B cell (primary cell): ENCODE measurements at regions not wholly inside any gene's neighbourhood (a gene's known extent, or its start where the extent isn't known, plus 50 kb on each side); places are given as distances from the start of the nearest gene placed in this dataset.

ENCODE experiments used
- ATAC-seq: fragments of 200-7000 bp; cut with Tn5 transposase; one replicate; pipeline ENCODE4 v1.10.0; 2021; ENCODE audit warnings: low read depth, mild to moderate bottlenecking, moderate number of reproducible peaks, moderate library complexity
- CTCF ChIA-PET: fragments of 350-600 bp; sonication (Branson Sonifier 250); formaldehyde crosslinking; loops from one replicate; lab custom pipeline; 2021; ENCODE audit warnings: antibody characterized with exemption, inconsistent platforms; lab: Charles Lee
- POLR2A ChIA-PET: fragments of 350-600 bp; sonication (Branson Sonifier 250); formaldehyde crosslinking; loops from one replicate; lab custom pipeline; 2021; ENCODE audit warnings: antibody characterized with exemption; lab: Charles Lee
- DNase-seq: peaks from one replicate; pipeline ENCODE4 v3.0.0; 2013
- H2AFZ ChIP-seq: 2 replicates; pipeline ENCODE4 v1.6.1; 2012; ENCODE audit warnings: mild to moderate bottlenecking, low read depth, low read length; ENCODE audit not compliant: insufficient read depth, poor library complexity, severe bottlenecking
- H3K27ac ChIP-seq, 2 donors: 1 replicate in 1 of 2; 2 replicates in 1 of 2; pipeline ENCODE4 v1.5.1; 2012 to 2013; ENCODE audit warnings: low read length in 2 of 2, mild to moderate bottlenecking in 2 of 2, moderate library complexity in 1 of 2
- H3K27me3 ChIP-seq, 4 experiments: fragments of 200-600 bp in 1 of 4; sonication (generic) in 1 of 4; replicated peaks in 1 of 4; 1 replicate in 2 of 4; 2 replicates in 2 of 4; pipeline versions ENCODE4 v1.6.1 to v1.7.0; 2013 to 2016; ENCODE audit warnings: low read length in 3 of 4, mild to moderate bottlenecking in 2 of 4, mixed read lengths in 1 of 4, moderate library complexity in 1 of 4; ENCODE audit not compliant: insufficient read depth in 4 of 4, control insufficient read depth in 3 of 4; ENCODE audit errors: control extremely low read depth in 1 of 4
- H3K36me3 ChIP-seq, 2 experiments: replicated peaks in 1 of 2; 1 replicate in 1 of 2; 2 replicates in 1 of 2; pipeline versions ENCODE4 v1.6.1 to v1.7.1; 2013; ENCODE audit warnings: low read length in 1 of 2; ENCODE audit not compliant: insufficient read depth in 2 of 2, control insufficient read depth in 1 of 2; ENCODE audit errors: control extremely low read depth in 1 of 2, extremely low read depth in 1 of 2
- H3K4me1 ChIP-seq, 2 donors: fragments of 200-600 bp in 1 of 2; sonication (generic) in 1 of 2; 1 replicate in 1 of 2; 2 replicates in 1 of 2; pipeline versions ENCODE4 v1.5.1 to v1.6.1; 2013 to 2017; ENCODE audit warnings: low read length in 2 of 2; ENCODE audit not compliant: control insufficient read depth in 2 of 2, insufficient read depth in 2 of 2
- H3K4me2 ChIP-seq: replicated peaks from 2 replicates; pipeline ENCODE3; 2012; ENCODE audit warnings: mild to moderate bottlenecking, low read depth, low read length; ENCODE audit not compliant: poor library complexity, severe bottlenecking
- H3K4me3 ChIP-seq, 5 experiments: fragments of 200-600 bp in 1 of 5; sonication (generic) in 1 of 5; 1 replicate in 3 of 5; 2 replicates in 2 of 5; pipeline versions ENCODE4 v1.5.1 to v1.7.0; 2011 to 2016; ENCODE audit warnings: low read length in 4 of 5, mild to moderate bottlenecking in 4 of 5, low read depth in 2 of 5, control low read depth in 1 of 5, moderate library complexity in 1 of 5; ENCODE audit not compliant: insufficient read depth in 1 of 5; ENCODE audit errors: control extremely low read depth in 1 of 5, extremely low read depth in 1 of 5
- H3K79me2 ChIP-seq: fragments of 200-600 bp; sonication (generic); one replicate; pipeline ENCODE4 v1.6.0; 2016; ENCODE audit warnings: low read length; ENCODE audit not compliant: control insufficient read depth, insufficient read depth
- H3K9ac ChIP-seq: fragments of 200-600 bp; sonication (generic); 2 replicates; pipeline ENCODE4 v1.6.1; 2017; ENCODE audit warnings: mild to moderate bottlenecking, low read length, moderate library complexity
- H3K9me3 ChIP-seq, 3 donors: one replicate each; pipeline versions ENCODE4 v1.6.1 to v1.7.1; 2013; ENCODE audit warnings: low read length in 2 of 3; ENCODE audit not compliant: control insufficient read depth in 2 of 3, insufficient read depth in 1 of 3; ENCODE audit errors: control extremely low read depth in 1 of 3
- H4K20me1 ChIP-seq: 2 replicates; pipeline ENCODE4 v1.6.0; 2012; ENCODE audit warnings: mild to moderate bottlenecking, low read length; ENCODE audit not compliant: insufficient read depth, control insufficient read depth, poor library complexity, severe bottlenecking
- H3K27ac Mint-ChIP-seq: one replicate; pipeline ENCODE4 v1.8.0; 2021; ENCODE audit warnings: mixed read lengths
- H3K27me3 Mint-ChIP-seq: one replicate; pipeline ENCODE4 v1.8.0; 2021; ENCODE audit warnings: mixed read lengths
- H3K4me1 Mint-ChIP-seq: one replicate; pipeline ENCODE4 v1.8.0; 2021; ENCODE audit warnings: mixed read lengths
- H3K4me3 Mint-ChIP-seq: one replicate; pipeline ENCODE4 v1.8.0; 2021; ENCODE audit warnings: mixed read lengths
- H3K9me3 Mint-ChIP-seq: one replicate; pipeline ENCODE4 v1.8.0; 2022; ENCODE audit warnings: mixed read lengths; ENCODE audit not compliant: insufficient read depth
- CTCF ChIP-seq: fragments of 200-600 bp; IDR thresholded peaks from one replicate; pipeline ENCODE4 v1.8.0; 2022; ENCODE audit warnings: antibody characterized with exemption, mild to moderate bottlenecking
- EZH2 ChIP-seq: IDR thresholded peaks from 2 replicates; pipeline ENCODE4 v1.6.1; 2012; ENCODE audit warnings: borderline replicate concordance, low read depth, mild to moderate bottlenecking, moderate library complexity, low read length; ENCODE audit not compliant: insufficient read depth, poor library complexity, severe bottlenecking
- WGBS: methylation state at CpG from one replicate; pipeline ENCODE4 v1.1.5; 2013; ENCODE audit warnings: missing lambda C conversion rate; ENCODE audit not compliant: insufficient coverage; 5-methylcytosine and 5-hydroxymethylcytosine counted together
- intact Hi-C: fragments of 100-400 bp; cut with micrococcal nuclease; formaldehyde crosslinking; loops from one replicate; pipeline ENCODE4 v1.10.0; 2022

- CTCF ChIA-PET = no interaction called here
- WGBS = 83% methylated on average over 11 of the region's 12 CpGs
Measured at GRCh38 chr2:72035518-72036172, 112.0 kb downstream of the CYP26B1 start.

More at GRCh38 chr2:72035518-72036172, 112.0 kb downstream of the CYP26B1 start:
- H3K27ac Mint-ChIP-seq = no peak overlapping the region
- Histone ChIP-seq H3K4me1 (no peaks in the 10 kb centered on the region), H3K79me2 (no peaks in the 10 kb centered on the region), H3K9ac (no peak overlapping the region), H3K9me3 (peaks cover 0 to 17% (median 0%) of the 10 kb centered on the region in 3 donors), H3K4me2 (no peak overlapping the region), H3K36me3 (no peaks in the 10 kb centered on the region), H3K27ac (no peak overlapping the region), H4K20me1 (no peaks in the 10 kb centered on the region), H2AFZ (no peak overlapping the region), H3K4me3 (no peak overlapping the region), H3K27me3 (peaks cover 0 to 3% (median 0%) of the 10 kb centered on the region in 4 experiments)
- no peaks in the 10 kb centered on the region for H3K9me3 Mint-ChIP-seq
- DNase-seq (no peak), ATAC-seq (no peak)
- POLR2A ChIA-PET = no interaction called here
- TF ChIP-seq CTCF (no peak), EZH2 (no peak)
- H3K4me3 Mint-ChIP-seq = no peak overlapping the region
- peaks cover 3% of the 10 kb centered on the region for H3K27me3 Mint-ChIP-seq
- H3K4me1 Mint-ChIP-seq = no peaks in the 10 kb centered on the region
- intact Hi-C loops = no loop called here
